NT2/D1 (cell line): ENCODE measurements at regions not wholly inside any gene's neighbourhood (a gene's known extent, or its start where the extent isn't known, plus 50 kb on each side); places are given as distances from the start of the nearest gene placed in this dataset.

ENCODE experiments used
- YY1 ChIP-seq: IDR thresholded peaks from 2 replicates; pipeline ENCODE4 v1.6.1; 2011; ENCODE audit not compliant: insufficient read length, insufficient read depth
- ZNF274 ChIP-seq: IDR thresholded peaks from 2 replicates; pipeline ENCODE4 v1.6.1; 2011; ENCODE audit warnings: mild to moderate bottlenecking, low read depth, low read length

DNA sequence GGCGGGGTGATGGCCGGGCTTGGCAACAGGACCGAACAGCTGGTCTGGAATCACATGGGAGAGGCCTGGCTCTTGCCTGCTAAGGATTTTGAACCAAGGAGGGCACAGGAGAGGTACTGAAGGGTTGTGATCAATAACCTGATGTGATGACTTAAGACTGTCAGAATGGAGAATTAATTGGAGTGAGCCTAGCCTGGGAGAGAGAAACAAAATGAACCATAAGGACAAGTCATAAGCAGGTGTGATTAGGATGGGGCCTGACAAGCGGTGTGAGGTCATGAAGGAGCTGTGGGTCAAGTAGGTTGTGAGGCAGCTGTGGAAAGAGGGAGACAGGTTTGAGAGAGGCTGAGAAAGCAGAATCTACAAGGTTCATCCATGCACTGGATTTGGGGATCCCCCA is 104.6 kb downstream of the MED10 start:
- TF ChIP-seq YY1 (no peak), ZNF274 (no peak)
